Glomerular visceral epithelial cell (primary cell): ENCODE measurements at regions not wholly inside any gene's neighbourhood (a gene's known extent, or its start where the extent isn't known, plus 50 kb on each side); places are given as distances from the start of the nearest gene placed in this dataset.
"Not testable (repeated sequence)": the region's sequence is repeated elsewhere in the genome, so short reads cannot be mapped to it uniquely, and the experiment has no call there.

Experiments used
- DNase-seq: peaks from one replicate; pipeline ENCODE4 v3.0.0-alpha.2; 2016; ENCODE audit errors: extremely low spot score

- no peak for DNase-seq
Observed at GRCh38 chr14:45867046-45867894, 614.3 kb upstream of the MIS18BP1 start.

DNA sequence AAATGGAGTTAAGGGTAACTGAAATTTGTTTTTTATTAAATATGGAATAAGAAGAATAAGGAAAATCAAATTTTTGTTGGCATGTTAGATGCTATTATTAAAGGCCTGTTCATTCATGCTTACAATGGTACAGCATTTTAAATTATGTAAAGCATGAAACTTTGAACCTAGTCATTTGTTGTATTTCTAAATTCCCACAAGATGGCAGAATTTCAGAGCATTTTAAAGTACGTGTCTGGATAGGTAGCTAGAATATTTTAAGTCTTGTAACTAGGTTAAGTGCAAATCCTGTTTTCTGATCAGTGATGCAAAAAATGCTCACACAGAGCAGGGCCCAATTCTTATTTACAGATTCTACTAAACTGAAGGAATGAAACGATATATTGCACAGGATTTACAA lies 585.6 kb upstream of the MIS18BP1 start:
- DNase-seq: no peak

DNA sequence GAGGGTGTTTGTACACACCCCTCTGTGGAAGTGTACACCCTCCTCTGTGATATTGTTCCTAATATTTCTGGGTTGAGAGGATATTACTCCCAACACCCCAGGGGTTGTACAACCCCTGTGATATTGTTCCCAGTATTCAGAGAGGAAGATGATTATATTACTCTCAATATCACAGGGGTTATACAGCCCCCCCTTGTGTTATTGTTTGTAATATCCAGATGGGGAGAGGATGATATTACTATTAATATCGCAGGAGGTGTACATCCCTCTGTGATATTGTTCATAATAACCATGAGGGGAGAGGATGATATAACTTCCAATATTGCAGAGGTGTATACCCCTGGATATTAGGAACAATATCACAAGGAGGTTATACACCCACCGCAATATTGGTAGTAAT lies 566.1 kb upstream of the MIS18BP1 start:
- no peak for DNase-seq

DNA sequence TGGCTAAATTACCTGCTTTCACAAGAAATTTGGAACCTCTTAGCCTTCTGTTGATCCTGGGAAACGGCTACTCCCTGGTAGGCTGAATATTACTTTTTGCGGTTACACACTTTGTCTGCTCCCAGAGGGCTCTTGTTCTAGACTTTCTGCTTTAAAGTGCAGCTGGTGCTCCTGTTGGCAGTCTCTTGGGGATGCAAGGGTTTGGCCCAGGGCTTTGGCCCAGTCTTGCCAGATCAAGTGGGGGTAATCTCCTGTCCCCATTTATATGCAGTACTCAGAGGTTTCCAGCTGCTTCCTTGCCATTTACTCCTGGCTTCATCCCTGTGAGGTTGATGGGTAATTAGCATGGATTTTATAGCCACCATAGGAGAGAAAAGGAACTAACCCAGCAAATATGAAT lies 558.2 kb upstream of the MIS18BP1 start:
- DNase-seq: no peak

GRCh38 chr14:45810152-45810872 lies 557.3 kb upstream of the MIS18BP1 start:
- no peak for DNase-seq

DNA sequence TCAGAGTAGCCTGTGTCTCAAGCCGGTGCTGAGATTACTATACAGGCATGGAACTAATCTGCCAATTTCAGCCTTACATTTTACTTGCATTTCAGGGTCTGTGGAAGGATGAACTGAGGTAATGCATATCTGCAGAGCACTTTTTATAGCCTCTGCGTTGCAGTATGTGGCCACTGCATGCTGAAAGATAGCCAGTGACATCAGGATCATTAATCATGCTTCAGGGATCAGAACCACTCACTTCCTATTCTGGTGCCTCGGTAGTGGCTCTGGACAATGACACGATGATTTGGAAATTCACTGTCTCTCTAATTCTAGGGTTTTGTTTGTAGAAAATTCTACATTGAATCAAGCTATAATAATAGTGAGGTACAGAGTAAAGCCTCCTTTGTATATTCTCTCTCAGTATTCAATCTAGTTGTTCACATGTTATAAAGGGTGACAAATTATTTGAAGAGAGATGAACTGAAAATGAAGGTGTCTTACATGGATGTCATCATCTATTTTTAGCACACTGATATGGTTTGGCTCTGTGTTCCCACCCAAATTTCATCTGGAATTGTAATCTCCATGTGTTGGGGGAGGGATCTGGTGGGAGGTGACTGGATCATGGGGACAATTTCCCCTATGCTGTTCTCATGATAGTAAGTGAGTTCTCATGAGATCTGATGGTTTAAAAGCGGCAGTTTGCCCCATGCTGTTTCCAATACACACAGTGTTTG lies 554.3 kb upstream of the MIS18BP1 start:
- DNase-seq: no peak

DNA sequence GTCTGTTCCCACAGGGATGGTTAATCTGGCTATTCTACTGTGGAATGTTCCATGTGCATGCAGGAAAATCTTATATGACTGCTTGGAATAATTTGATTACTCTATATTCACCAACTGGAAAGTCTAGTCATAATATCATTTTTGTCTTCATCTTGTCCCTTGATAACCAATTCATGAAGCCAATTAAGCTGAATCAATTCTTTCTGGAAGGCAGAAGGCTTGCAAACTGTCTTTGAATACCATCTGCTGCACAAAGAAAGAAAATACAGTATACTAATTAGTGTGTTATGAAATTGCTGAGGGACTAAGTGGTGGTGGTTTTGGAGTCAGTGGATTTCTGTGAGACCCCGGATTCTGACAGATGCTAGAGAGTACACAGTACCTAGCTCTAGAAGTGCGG lies 546.5 kb upstream of the MIS18BP1 start:
- no peak for DNase-seq

GRCh38 chr14:45798659-45799058 lies 545.7 kb upstream of the MIS18BP1 start:
- no peak for DNase-seq

GRCh38 chr14:45796006-45796405 lies 543.0 kb upstream of the MIS18BP1 start:
- not testable (repeated sequence) for DNase-seq

- no peak for DNase-seq
Observed at GRCh38 chr14:45793081-45793480, 540.1 kb upstream of the MIS18BP1 start.

DNA sequence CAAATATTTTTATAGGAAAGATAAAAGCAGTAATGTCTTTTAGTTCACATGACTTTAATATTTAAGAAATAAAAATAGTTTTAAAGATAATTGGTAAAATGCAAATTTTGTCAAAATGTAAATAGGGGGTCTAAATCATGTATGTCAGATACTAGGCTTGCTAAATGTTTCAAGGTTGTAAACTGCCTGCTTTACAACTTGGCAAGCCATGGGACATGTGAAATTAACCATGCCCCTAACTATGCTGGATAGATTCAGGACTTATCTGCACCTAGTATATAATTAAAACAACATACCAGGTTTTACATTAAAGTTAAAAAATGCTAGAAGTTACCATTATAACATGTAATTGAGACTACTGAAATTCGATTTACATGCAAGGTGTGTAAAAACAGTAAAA lies 537.3 kb upstream of the MIS18BP1 start:
- DNase-seq: no peak

- no peak for DNase-seq
Observed at GRCh38 chr14:45787167-45787566, 534.2 kb upstream of the MIS18BP1 start.

DNA sequence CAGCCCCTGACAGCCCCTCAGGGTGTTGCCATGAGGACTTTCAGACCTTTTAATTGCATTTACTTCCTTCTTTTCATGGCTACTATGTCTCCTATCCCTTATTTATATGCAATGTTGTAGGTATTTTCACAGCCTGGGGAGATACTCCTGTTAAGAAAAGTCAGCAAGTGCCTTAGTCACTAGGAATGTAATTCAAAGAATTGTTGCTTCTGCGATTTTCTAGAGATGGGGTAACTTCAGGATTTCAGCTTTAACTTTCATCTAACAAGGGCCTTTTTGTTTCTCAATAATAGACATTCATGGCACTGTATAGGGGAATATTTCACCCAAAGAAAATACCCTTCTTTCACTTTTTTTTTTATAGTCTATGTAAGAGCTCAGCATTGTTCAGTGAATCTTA lies 533.3 kb upstream of the MIS18BP1 start:
- no peak for DNase-seq

- DNase-seq: no peak
Observed at GRCh38 chr14:45785240-45785639, 532.2 kb upstream of the MIS18BP1 start.

GRCh38 chr14:45766247-45766646 lies 513.2 kb upstream of the MIS18BP1 start:
- no peak for DNase-seq

DNA sequence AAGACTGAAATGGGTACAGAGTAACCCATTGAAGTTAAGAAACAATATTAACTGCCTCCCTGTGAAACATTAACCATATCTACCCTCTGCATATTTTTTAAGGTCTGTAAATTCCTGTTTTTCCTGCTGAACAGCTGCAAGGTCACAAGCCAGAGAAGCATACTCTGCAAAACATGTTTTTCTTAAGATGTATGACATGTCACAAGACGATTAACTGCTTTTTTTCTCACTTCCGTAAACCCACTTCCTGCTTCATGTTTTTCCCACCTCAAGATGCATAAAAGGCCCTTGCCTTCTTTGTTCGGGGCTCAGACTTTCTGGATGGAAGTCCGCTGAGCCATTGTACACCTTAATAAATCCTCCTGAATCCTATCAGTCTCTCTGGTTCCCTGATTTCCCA lies 504.7 kb upstream of the MIS18BP1 start:
- DNase-seq: no peak

GRCh38 chr14:45756412-45756811 lies 503.4 kb upstream of the MIS18BP1 start:
- not testable (repeated sequence) for DNase-seq

DNA sequence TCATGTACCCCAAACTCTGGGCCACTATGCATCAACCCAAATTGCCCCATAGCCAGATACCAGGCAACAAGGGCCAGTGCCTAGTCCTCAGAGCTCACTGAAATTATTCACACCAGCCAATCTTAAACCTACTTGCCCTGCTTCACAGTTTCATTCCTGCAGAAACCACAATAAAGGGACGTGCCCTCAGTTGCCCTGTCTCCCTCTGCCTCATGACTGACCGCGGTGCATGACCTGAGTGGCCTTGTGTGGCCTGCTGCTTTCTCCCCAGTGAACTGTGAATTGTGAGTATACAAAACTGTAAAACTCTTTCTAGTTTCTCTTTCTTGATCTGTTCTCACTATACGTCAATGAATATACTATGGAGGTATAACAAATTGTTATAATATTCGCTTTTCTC lies 490.9 kb upstream of the MIS18BP1 start:
- DNase-seq: no peak

DNA sequence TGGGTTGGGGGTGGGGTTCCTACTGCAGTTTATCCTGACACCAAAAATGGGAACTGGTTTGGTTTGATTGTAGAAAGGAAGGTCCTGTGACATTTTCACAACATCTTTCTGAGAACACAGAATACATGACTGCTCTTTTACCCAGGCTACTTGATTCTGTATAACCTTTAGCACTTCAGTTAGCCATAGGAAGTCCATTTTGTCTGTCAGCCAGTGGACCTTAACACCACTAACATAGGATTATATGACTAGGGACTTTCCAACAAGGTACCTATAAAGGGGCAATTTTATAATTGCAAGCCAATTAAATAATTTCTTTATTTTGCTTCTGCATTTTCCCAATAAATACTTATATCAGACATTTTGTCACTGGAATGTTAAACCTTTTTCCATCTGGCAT lies 489.2 kb upstream of the MIS18BP1 start:
- no peak for DNase-seq

DNA sequence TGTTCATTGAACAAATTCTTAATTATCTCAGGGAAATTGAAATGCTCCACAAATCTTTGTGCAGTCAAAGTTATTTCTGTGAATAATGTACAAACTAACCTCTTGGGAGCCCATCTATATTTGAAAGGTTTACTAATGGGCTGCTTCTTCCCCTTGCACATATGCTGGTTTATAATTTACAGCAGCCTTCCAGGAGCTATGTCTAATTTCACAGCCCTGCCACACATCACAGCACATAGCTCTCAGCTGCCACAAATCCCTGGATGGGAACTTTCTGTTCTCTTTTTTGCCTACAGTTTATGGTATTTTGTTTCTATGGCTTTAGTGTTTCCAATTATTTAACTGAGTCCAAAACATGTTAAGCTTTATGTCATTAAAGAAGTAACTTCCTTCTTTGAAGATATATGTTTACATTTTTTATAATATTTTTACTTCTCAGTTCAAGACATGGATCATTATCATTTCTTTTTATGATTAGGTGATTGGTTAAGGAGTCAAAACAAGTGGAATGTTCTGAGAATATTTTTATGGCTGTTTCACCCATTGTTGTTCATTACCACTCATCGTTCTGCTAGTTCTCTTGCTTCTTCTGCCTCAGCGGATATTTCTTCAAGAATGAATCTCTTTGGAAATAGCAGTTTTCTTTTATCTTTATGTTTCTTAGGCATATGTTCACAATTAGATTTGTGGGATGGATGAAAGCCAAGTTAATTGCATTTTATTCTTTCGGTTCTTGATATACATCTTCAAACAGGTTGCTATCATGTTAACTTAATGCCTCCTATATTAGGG lies 475.6 kb upstream of the MIS18BP1 start:
- DNase-seq: peak; percentile 21

DNA sequence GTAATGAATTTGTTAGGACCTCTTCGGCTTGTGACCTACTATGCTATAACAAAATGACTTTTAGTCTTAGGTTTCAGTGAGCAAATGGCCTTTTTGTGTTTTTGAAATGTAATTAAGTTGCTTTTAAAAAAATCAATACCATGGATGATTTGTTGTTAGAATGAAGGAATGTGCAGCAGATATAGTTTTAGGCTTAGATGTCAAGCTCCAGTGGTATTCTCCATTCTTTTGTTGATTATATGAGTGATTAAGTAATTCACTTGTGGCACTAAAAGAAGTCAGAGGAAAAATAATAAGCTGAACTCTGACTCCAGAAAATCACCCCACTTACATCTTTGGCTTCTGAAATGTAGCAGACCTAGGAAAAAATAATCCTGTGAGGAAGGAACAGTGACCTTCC lies 474.1 kb upstream of the MIS18BP1 start:
- DNase-seq: no peak

GRCh38 chr14:45721472-45721871 lies 468.5 kb upstream of the MIS18BP1 start:
- DNase-seq: no peak
